ENCODE measurements at regions not wholly inside any gene's neighbourhood (a gene's known extent, or its start where the extent isn't known, plus 50 kb on each side); places are given as distances from the start of the nearest gene placed in this dataset.

- no peak for TF ChIP-seq POLR2A (IDR thresholded peaks at IDR 0.05)
- TF ChIP-seq, protein P1, sequence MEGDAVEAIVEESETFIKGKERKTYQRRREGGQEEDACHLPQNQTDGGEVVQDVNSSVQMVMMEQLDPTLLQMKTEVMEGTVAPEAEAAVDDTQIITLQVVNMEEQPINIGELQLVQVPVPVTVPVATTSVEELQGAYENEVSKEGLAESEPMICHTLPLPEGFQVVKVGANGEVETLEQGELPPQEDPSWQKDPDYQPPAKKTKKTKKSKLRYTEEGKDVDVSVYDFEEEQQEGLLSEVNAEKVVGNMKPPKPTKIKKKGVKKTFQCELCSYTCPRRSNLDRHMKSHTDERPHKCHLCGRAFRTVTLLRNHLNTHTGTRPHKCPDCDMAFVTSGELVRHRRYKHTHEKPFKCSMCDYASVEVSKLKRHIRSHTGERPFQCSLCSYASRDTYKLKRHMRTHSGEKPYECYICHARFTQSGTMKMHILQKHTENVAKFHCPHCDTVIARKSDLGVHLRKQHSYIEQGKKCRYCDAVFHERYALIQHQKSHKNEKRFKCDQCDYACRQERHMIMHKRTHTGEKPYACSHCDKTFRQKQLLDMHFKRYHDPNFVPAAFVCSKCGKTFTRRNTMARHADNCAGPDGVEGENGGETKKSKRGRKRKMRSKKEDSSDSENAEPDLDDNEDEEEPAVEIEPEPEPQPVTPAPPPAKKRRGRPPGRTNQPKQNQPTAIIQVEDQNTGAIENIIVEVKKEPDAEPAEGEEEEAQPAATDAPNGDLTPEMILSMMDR (IDR thresholded peaks at IDR 0.05) = no peak
These were observed 716.5 kb upstream of the NRSN1 start for GRCh38 chr6:23409531-23409930.
